Caco-2 (cell line): ENCODE measurements at regions not wholly inside any gene's neighbourhood (a gene's known extent, or its start where the extent isn't known, plus 50 kb on each side); places are given as distances from the start of the nearest gene placed in this dataset.

Experiments
- BruUV-seq: library from RNA; stranded (reverse); fragments of 400-500 nt; replicated peaks from 2 replicates; lab custom pipeline; 2021; lab: Mats Ljungman, UMichigan
- CTCF ChIA-PET: fragments of 300-600 bp; sonication (Branson Sonifier 250); formaldehyde crosslinking; loops from one replicate; lab custom pipeline; 2022; ENCODE audit warnings: antibody characterized with exemption; lab: Charles Lee
- POLR2A ChIA-PET: fragments of 300-600 bp; sonication (Branson Sonifier 250); formaldehyde crosslinking; loops from one replicate; lab custom pipeline; 2022; ENCODE audit warnings: antibody characterized with exemption; lab: Charles Lee
- DNase-seq, 2 experiments: peaks; one replicate each; pipeline versions ENCODE4 v3.0.0 to v3.0.0-alpha.2; 2020 to 2022
- H3K27me3 ChIP-seq: replicated peaks from 2 replicates; pipeline ENCODE4 v1.6.0; 2011; ENCODE audit warnings: low read length; ENCODE audit not compliant: control insufficient read depth, insufficient read depth
- H3K36me3 ChIP-seq: 2 replicates; pipeline ENCODE4 v1.5.1; 2011; ENCODE audit warnings: low read length; ENCODE audit not compliant: control insufficient read depth, insufficient read depth
- H3K4me1 ChIP-seq: fragments of 250-450 bp; sonication (Bioruptor Pico); 2 replicates; pipeline ENCODE4 v1.5.1; 2020; ENCODE audit warnings: mild to moderate bottlenecking
- H3K4me3 ChIP-seq: 2 replicates; pipeline ENCODE4 v1.5.1; 2011; ENCODE audit warnings: low read depth, mild to moderate bottlenecking, control low read depth, low read length
- H3K9me3 ChIP-seq: fragments of 250-450 bp; sonication (Bioruptor Pico); 2 replicates; pipeline ENCODE4 v1.5.1; 2020; ENCODE audit warnings: mild to moderate bottlenecking, moderate library complexity
- H3K27ac Mint-ChIP-seq: one replicate; pipeline ENCODE4 v1.8.0; 2022; ENCODE audit warnings: mixed read lengths; ENCODE audit not compliant: unreplicated experiment
- H3K27me3 Mint-ChIP-seq: one replicate; pipeline ENCODE4 v1.8.0; 2022; ENCODE audit warnings: mixed read lengths; ENCODE audit not compliant: insufficient read depth, unreplicated experiment
- H3K36me3 Mint-ChIP-seq: one replicate; pipeline ENCODE4 v1.8.0; 2022; ENCODE audit warnings: mild to moderate bottlenecking, mixed read lengths; ENCODE audit not compliant: insufficient read depth, unreplicated experiment
- H3K4me1 Mint-ChIP-seq: one replicate; pipeline ENCODE4 v1.8.0; 2022; ENCODE audit warnings: low read depth, mixed read lengths; ENCODE audit not compliant: unreplicated experiment
- H3K4me3 Mint-ChIP-seq: one replicate; pipeline ENCODE4 v1.8.0; 2022; ENCODE audit warnings: mild to moderate bottlenecking, moderate library complexity, mixed read lengths; ENCODE audit not compliant: unreplicated experiment
- H3K9me3 Mint-ChIP-seq: one replicate; pipeline ENCODE4 v1.8.0; 2022; ENCODE audit warnings: mixed read lengths; ENCODE audit not compliant: unreplicated experiment
- intact Hi-C: fragments of 100-400 bp; cut with micrococcal nuclease; formaldehyde crosslinking; loops from one replicate; pipeline ENCODE4 v1.10.0; 2022; ENCODE audit not compliant: unreplicated experiment
- TF ChIP-seq, protein P1 (sequence below), 2 experiments: fragments of 200-600 bp in 1 of 2; IDR thresholded peaks; 1 replicate in 1 of 2; 2 replicates in 1 of 2; pipeline versions ENCODE4 v1.5.1 to v1.8.0; 2011 to 2022; ENCODE audit warnings: antibody characterized with exemption in 1 of 2, control low read depth in 1 of 2, inconsistent platforms in 1 of 2, low read depth in 1 of 2, low read length in 1 of 2, mild to moderate bottlenecking in 1 of 2, moderate library complexity in 1 of 2; ENCODE audit not compliant: insufficient read depth in 1 of 2, severe bottlenecking in 1 of 2, unreplicated experiment in 1 of 2

GRCh38 chr7:106767498-106768323 lies 97.4 kb upstream of the PIK3CG start:
- no peak overlapping the region for H3K4me3 Mint-ChIP-seq
- Histone ChIP-seq H3K4me1 (peaks cover 29% of the 10 kb centered on the region; the same call in 1 of the 2 replicates), H3K4me3 (no peak overlapping the region), H3K9me3 (no peaks in the 10 kb centered on the region), H3K27me3 (no peaks in the 10 kb centered on the region), H3K36me3 (no peaks in the 10 kb centered on the region)
- H3K9me3 Mint-ChIP-seq, result no peaks in the 10 kb centered on the region
- POLR2A ChIA-PET, result no interaction called here
- no peaks in the 10 kb centered on the region for H3K27me3 Mint-ChIP-seq
- DNase-seq, result no peak
- CTCF ChIA-PET, result interaction anchor here (0.6 kb wide), 1 partner anchor 31 kb away, joined by 3 read pairs; no protein-coding TSS in a partner anchor
- intact Hi-C loops, result no loop called here
- H3K4me1 Mint-ChIP-seq, result peaks cover 28% of the 10 kb centered on the region
- TF ChIP-seq, protein P1, sequence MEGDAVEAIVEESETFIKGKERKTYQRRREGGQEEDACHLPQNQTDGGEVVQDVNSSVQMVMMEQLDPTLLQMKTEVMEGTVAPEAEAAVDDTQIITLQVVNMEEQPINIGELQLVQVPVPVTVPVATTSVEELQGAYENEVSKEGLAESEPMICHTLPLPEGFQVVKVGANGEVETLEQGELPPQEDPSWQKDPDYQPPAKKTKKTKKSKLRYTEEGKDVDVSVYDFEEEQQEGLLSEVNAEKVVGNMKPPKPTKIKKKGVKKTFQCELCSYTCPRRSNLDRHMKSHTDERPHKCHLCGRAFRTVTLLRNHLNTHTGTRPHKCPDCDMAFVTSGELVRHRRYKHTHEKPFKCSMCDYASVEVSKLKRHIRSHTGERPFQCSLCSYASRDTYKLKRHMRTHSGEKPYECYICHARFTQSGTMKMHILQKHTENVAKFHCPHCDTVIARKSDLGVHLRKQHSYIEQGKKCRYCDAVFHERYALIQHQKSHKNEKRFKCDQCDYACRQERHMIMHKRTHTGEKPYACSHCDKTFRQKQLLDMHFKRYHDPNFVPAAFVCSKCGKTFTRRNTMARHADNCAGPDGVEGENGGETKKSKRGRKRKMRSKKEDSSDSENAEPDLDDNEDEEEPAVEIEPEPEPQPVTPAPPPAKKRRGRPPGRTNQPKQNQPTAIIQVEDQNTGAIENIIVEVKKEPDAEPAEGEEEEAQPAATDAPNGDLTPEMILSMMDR (IDR thresholded peaks at IDR 0.05; ENCODE audit: insufficient read depth in 1 of 2, low read depth in 1 of 2, low read length in 1 of 2, severe bottlenecking in 1 of 2, unreplicated experiment in 1 of 2), result no peak
- peak overlapping the region; percentile 10 for H3K27ac Mint-ChIP-seq
- H3K36me3 Mint-ChIP-seq, result no peaks in the 10 kb centered on the region
- no TSS peak for BruUV-seq

GRCh38 chr7:106768324-106768751 lies 96.7 kb upstream of the PIK3CG start:
- no peak for DNase-seq
- POLR2A ChIA-PET, result no interaction called here
- no TSS peak for BruUV-seq
- no peaks in the 10 kb centered on the region for H3K27me3 ChIP-seq
- no peaks in the 10 kb centered on the region for H3K9me3 Mint-ChIP-seq
- H3K4me1 ChIP-seq, result peaks cover 34% of the 10 kb centered on the region
- no peaks in the 10 kb centered on the region for H3K36me3 Mint-ChIP-seq
- no peak overlapping the region for H3K4me3 Mint-ChIP-seq
- no peak overlapping the region for H3K4me3 ChIP-seq
- CTCF ChIA-PET, result interaction anchor here (0.6 kb wide), 1 partner anchor 31 kb away, joined by 3 read pairs; no protein-coding TSS in a partner anchor
- intact Hi-C loops, result no loop called here
- TF ChIP-seq, protein P1 (IDR thresholded peaks at IDR 0.05; ENCODE audit: insufficient read depth in 1 of 2, low read depth in 1 of 2, low read length in 1 of 2, severe bottlenecking in 1 of 2, unreplicated experiment in 1 of 2), result no peak
- H3K4me1 Mint-ChIP-seq, result peaks cover 28% of the 10 kb centered on the region
- H3K27ac Mint-ChIP-seq, result no peak overlapping the region
- H3K27me3 Mint-ChIP-seq, result no peaks in the 10 kb centered on the region
- H3K36me3 ChIP-seq, result no peaks in the 10 kb centered on the region
- H3K9me3 ChIP-seq, result no peaks in the 10 kb centered on the region

DNA sequence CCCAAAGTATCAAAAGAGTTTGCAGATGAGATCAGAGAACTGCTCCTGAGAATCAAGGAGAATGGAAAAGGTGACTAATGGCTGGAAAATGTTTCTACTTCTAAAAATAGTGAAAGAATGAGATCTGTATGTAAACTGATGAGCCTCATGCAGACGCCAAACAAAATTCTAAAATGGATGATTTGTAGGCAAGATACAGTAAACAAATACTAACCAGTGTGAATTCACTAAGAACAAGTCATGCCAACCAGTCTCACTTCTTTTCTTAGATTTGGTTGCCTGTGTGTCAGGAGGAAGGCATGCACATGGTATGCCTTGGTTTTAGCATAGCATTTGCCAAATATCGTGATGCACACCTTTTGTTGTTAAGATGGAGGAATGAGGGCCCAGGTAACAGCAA lies 94.9 kb upstream of the PIK3CG start:
- H3K4me3 ChIP-seq, result no peak overlapping the region
- CTCF ChIA-PET, result no interaction called here
- Mint-ChIP-seq H3K4me3 (peak overlapping the region; percentile 12), H3K27ac (peak overlapping the region; percentile 63), H3K9me3 (no peaks in the 10 kb centered on the region), H3K27me3 (no peaks in the 10 kb centered on the region), H3K36me3 (no peaks in the 10 kb centered on the region), H3K4me1 (peaks cover 28% of the 10 kb centered on the region)
- no peaks in the 10 kb centered on the region for H3K36me3 ChIP-seq
- no TSS peak for BruUV-seq
- POLR2A ChIA-PET, result interaction anchor here (0.6 kb wide), 1 partner anchor 486 kb away, joined by 7 read pairs; the partner anchor contains the start of gene NAMPT
- intact Hi-C loops, result no loop called here
- peaks cover 42% of the 10 kb centered on the region for H3K4me1 ChIP-seq
- TF ChIP-seq, protein P1 (IDR thresholded peaks at IDR 0.05; ENCODE audit: insufficient read depth in 1 of 2, low read depth in 1 of 2, low read length in 1 of 2, severe bottlenecking in 1 of 2, unreplicated experiment in 1 of 2), result no peak
- no peaks in the 10 kb centered on the region; the same call in 1 of the 2 replicates for H3K27me3 ChIP-seq
- no peak for DNase-seq
- no peaks in the 10 kb centered on the region for H3K9me3 ChIP-seq
